IMR-90 (cell line): ENCODE measurements at regions not wholly inside any gene's neighbourhood (a gene's known extent, or its start where the extent isn't known, plus 50 kb on each side); places are given as distances from the start of the nearest gene placed in this dataset.

ENCODE experiments used
- ATAC-seq: fragments of 200-7000 bp; cut with Tn5 transposase; 2 replicates; pipeline ENCODE4 v1.9.1; 2020; ENCODE audit warnings: low read depth, mild to moderate bottlenecking, moderate library complexity
- BruUV-seq: library from RNA; stranded (reverse); fragments of 400-500 nt; replicated peaks from 2 replicates; lab custom pipeline; 2021; lab: Mats Ljungman, UMichigan
- CTCF ChIA-PET: fragments of 300-600 bp; formaldehyde crosslinking; extraction: SDS; loops from one replicate; lab custom pipeline; 2021; ENCODE audit warnings: antibody characterized with exemption; lab: Yijun Ruan, JAX
- POLR2A ChIA-PET: fragments of 300-600 bp; sonication (Branson Sonifier 250); formaldehyde crosslinking; loops from one replicate; lab custom pipeline; 2022; ENCODE audit warnings: antibody characterized with exemption; ENCODE audit not compliant: unreplicated experiment; lab: Charles Lee
- DNase-seq: peaks from one replicate; pipeline ENCODE4 v3.0.0; 2013
- H2AFZ ChIP-seq: replicated peaks from 2 replicates; pipeline ENCODE3; 2013; ENCODE audit warnings: low read length, mild to moderate bottlenecking; ENCODE audit not compliant: poor library complexity
- H2AK5ac ChIP-seq: 2 replicates; pipeline ENCODE4 v1.6.1; 2013; ENCODE audit warnings: low read depth, low read length, inconsistent platforms
- H2AK9ac ChIP-seq: replicated peaks from 2 replicates; pipeline ENCODE3; 2013; ENCODE audit warnings: mild to moderate bottlenecking, low read depth, low read length, moderate library complexity; ENCODE audit not compliant: poor library complexity
- H2BK120ac ChIP-seq: 2 replicates; pipeline ENCODE4 v1.6.1; 2013; ENCODE audit warnings: low read depth, low read length, inconsistent platforms
- H2BK15ac ChIP-seq: 3 replicates; pipeline ENCODE4 v1.6.1; 2013; ENCODE audit warnings: low read depth, low read length, inconsistent platforms
- H2BK20ac ChIP-seq: 2 replicates; pipeline ENCODE4 v1.6.1; 2013; ENCODE audit warnings: low read depth, mild to moderate bottlenecking, inconsistent platforms, low read length, moderate library complexity
- H2BK5ac ChIP-seq: 2 replicates; pipeline ENCODE4 v1.6.1; 2013; ENCODE audit warnings: mild to moderate bottlenecking, low read depth, low read length, inconsistent platforms; ENCODE audit not compliant: poor library complexity, severe bottlenecking
- H3K14ac ChIP-seq: replicated peaks from 2 replicates; pipeline ENCODE4 v1.6.1; 2013; ENCODE audit warnings: low read depth, low read length, inconsistent platforms
- H3K18ac ChIP-seq: 2 replicates; pipeline ENCODE4 v1.6.1; 2013; ENCODE audit warnings: low read depth, low read length, control low read depth
- H3K23ac ChIP-seq: 2 replicates; pipeline ENCODE4 v1.6.1; 2013; ENCODE audit warnings: low read depth, low read length, inconsistent platforms
- H3K27ac ChIP-seq: 2 replicates; pipeline ENCODE4 v1.5.1; 2013; ENCODE audit warnings: mild to moderate bottlenecking, control low read depth, low read length; ENCODE audit not compliant: insufficient read depth
- H3K27me3 ChIP-seq: 2 replicates; pipeline ENCODE4 v1.6.1; 2013; ENCODE audit warnings: low read length; ENCODE audit not compliant: control insufficient read depth, insufficient read depth
- H3K36me3 ChIP-seq: 2 replicates; pipeline ENCODE4 v1.6.1; 2013; ENCODE audit warnings: low read length, mixed read lengths; ENCODE audit not compliant: control insufficient read depth, insufficient read depth
- H3K4ac ChIP-seq: 2 replicates; pipeline ENCODE4 v1.6.1; 2013; ENCODE audit warnings: low read depth, low read length, inconsistent platforms
- H3K4me1 ChIP-seq: 2 replicates; pipeline ENCODE4 v1.6.1; 2013; ENCODE audit warnings: low read length, mixed read lengths; ENCODE audit not compliant: control insufficient read depth, insufficient read depth
- H3K4me2 ChIP-seq: 2 replicates; pipeline ENCODE4 v1.6.1; 2013; ENCODE audit warnings: low read depth, mild to moderate bottlenecking, control low read depth, low read length, moderate library complexity
- H3K4me3 ChIP-seq: 2 replicates; pipeline ENCODE4 v1.5.1; 2013; ENCODE audit warnings: low read depth, mild to moderate bottlenecking, control low read depth, low read length, moderate library complexity; ENCODE audit not compliant: insufficient read depth
- H3K56ac ChIP-seq: 2 replicates; pipeline ENCODE4 v1.6.1; 2013; ENCODE audit warnings: low read length, inconsistent platforms; ENCODE audit not compliant: insufficient read depth; ENCODE audit errors: extremely low read depth
- H3K79me1 ChIP-seq, 2 experiments: 2 replicates each; pipeline ENCODE4 v1.6.1; 2013; ENCODE audit warnings: low read length in 2 of 2, inconsistent platforms in 1 of 2, low read depth in 1 of 2
- H3K9ac ChIP-seq: 2 replicates; pipeline ENCODE4 v1.6.1; 2013; ENCODE audit warnings: low read depth, low read length, control low read depth
- H3K9me1 ChIP-seq: 2 replicates; pipeline ENCODE4 v1.6.1; 2013; ENCODE audit warnings: low read length, inconsistent platforms; ENCODE audit not compliant: insufficient read depth
- H3K9me3 ChIP-seq: 2 replicates; pipeline ENCODE4 v1.6.1; 2013; ENCODE audit warnings: low read length; ENCODE audit not compliant: control insufficient read depth, insufficient read depth
- H4K20me1 ChIP-seq: 2 replicates; pipeline ENCODE4 v1.6.1; 2013; ENCODE audit warnings: low read length, inconsistent platforms; ENCODE audit not compliant: insufficient read depth
- H4K5ac ChIP-seq: 2 replicates; pipeline ENCODE4 v1.6.1; 2013; ENCODE audit warnings: mild to moderate bottlenecking, low read depth, low read length, control low read depth
- H4K8ac ChIP-seq, 2 experiments: 2 replicates each; pipeline ENCODE4 v1.6.1; 2013; ENCODE audit warnings: low read depth in 2 of 2, low read length in 2 of 2, control low read depth in 1 of 2, inconsistent platforms in 1 of 2
- H4K91ac ChIP-seq: 2 replicates; pipeline ENCODE4 v1.6.1; 2013; ENCODE audit warnings: low read depth, low read length, inconsistent platforms; ENCODE audit not compliant: insufficient read depth
- BHLHE40 ChIP-seq: fragments of 150-350 bp; IDR thresholded peaks from 2 replicates; pipeline ENCODE4 v1.6.1; 2016; ENCODE audit warnings: mild to moderate bottlenecking, low read depth, low read length
- CEBPB ChIP-seq: IDR thresholded peaks from 2 replicates; pipeline ENCODE4 v1.6.1; 2012; ENCODE audit warnings: low read depth, low read length, improper control_type of control experiment
- FOS ChIP-seq: fragments of 150-350 bp; IDR thresholded peaks from 2 replicates; pipeline ENCODE4 v1.6.1; 2016; ENCODE audit warnings: low read depth, low read length
- MAFK ChIP-seq: IDR thresholded peaks from 2 replicates; pipeline ENCODE4 v1.6.1; 2012; ENCODE audit warnings: low read depth, low read length, improper control_type of control experiment
- MXI1 ChIP-seq: IDR thresholded peaks from 2 replicates; pipeline ENCODE4 v1.6.1; 2012; ENCODE audit warnings: low read depth, mild to moderate bottlenecking, low read length, moderate library complexity, borderline replicate concordance
- NFE2L2 ChIP-seq: fragments of 150-350 bp; IDR thresholded peaks from 2 replicates; pipeline ENCODE4 v1.6.1; 2016; ENCODE audit warnings: low read depth, mild to moderate bottlenecking, low read length
- RAD21 ChIP-seq: IDR thresholded peaks from 2 replicates; pipeline ENCODE4 v1.6.1; 2012; ENCODE audit warnings: low read length, improper control_type of control experiment
- RCOR1 ChIP-seq: IDR thresholded peaks from 2 replicates; pipeline ENCODE4 v1.6.1; 2012; ENCODE audit warnings: mild to moderate bottlenecking, low read length, improper control_type of control experiment; ENCODE audit not compliant: insufficient replicate concordance
- RFX5 ChIP-seq: IDR thresholded peaks from 2 replicates; pipeline ENCODE4 v1.8.0; 2012; ENCODE audit warnings: low read depth, mild to moderate bottlenecking, low read length, moderate library complexity
- SMC3 ChIP-seq: fragments of 150-350 bp; IDR thresholded peaks from 2 replicates; pipeline ENCODE4 v1.6.1; 2016; ENCODE audit warnings: low read depth, mild to moderate bottlenecking, antibody characterized with exemption, low read length, moderate library complexity
- WGBS, 2 experiments: methylation state at CpG; one replicate each; pipeline versions ENCODE4 v1.1.5 to v1.1.7; 2013; ENCODE audit warnings: missing lambda C conversion rate in 2 of 2; ENCODE audit not compliant: insufficient read length in 1 of 2; ENCODE audit errors: extremely low coverage in 2 of 2; 5-methylcytosine and 5-hydroxymethylcytosine counted together
- dilution Hi-C: fragments of 300-500 bp; cut with HindIII; formaldehyde crosslinking; loops from one replicate; pipeline ENCODE4 v1.14.3; 2018; ENCODE audit warnings: low sequenced_read_pairs; ENCODE audit not compliant: unreplicated experiment
- in situ Hi-C: fragments of 300-500 bp; cut with MboI; formaldehyde crosslinking; loops from 3 replicates; pipeline ENCODE4 v1.14.3; 2019; ENCODE audit warnings: low sequenced_read_pairs, inconsistent platforms, mixed read lengths
- intact Hi-C: fragments of 100-400 bp; cut with micrococcal nuclease; formaldehyde crosslinking; loops from 2 replicates; pipeline ENCODE4 v1.10.0; 2022
- TF ChIP-seq, protein P1 (sequence below): fragments of 150-350 bp; IDR thresholded peaks from 2 replicates; pipeline ENCODE4 v1.6.1; 2017; ENCODE audit warnings: mild to moderate bottlenecking, antibody characterized with exemption, low read length, low read depth

- intact Hi-C loops = loop anchor here (10.0 kb wide), 1 partner anchor 187 kb away; the partner anchor contains the start of gene ZNF469
Measured at GRCh38 chr16:88197481-88198456, 185.0 kb upstream of the ZNF469 start.

More at GRCh38 chr16:88197481-88198456, 185.0 kb upstream of the ZNF469 start:
- H3K4me2 ChIP-seq = no peak overlapping the region
- ATAC-seq (no peak), DNase-seq (peak; percentile 31)
- no peak overlapping the region for H2AFZ ChIP-seq
- no peaks in the 10 kb centered on the region for H4K20me1 ChIP-seq
- no peak overlapping the region for H4K5ac ChIP-seq
- no peak overlapping the region for H3K9ac ChIP-seq
- H2BK5ac ChIP-seq = no peak overlapping the region
- H3K27ac ChIP-seq = no peak overlapping the region
- H2AK9ac ChIP-seq = peak overlapping the region; percentile 87
- peak overlapping the region; percentile 47; the same call in 1 of the 2 replicates for H2BK120ac ChIP-seq
- CTCF ChIA-PET = no interaction called here
- TF ChIP-seq RCOR1 = no peak
- no peak for TF ChIP-seq BHLHE40
- TF ChIP-seq CEBPB = no peak
- no peak for TF ChIP-seq FOS
- TF ChIP-seq NFE2L2 = no peak
- no peak for TF ChIP-seq MAFK
- TF ChIP-seq, protein P1, sequence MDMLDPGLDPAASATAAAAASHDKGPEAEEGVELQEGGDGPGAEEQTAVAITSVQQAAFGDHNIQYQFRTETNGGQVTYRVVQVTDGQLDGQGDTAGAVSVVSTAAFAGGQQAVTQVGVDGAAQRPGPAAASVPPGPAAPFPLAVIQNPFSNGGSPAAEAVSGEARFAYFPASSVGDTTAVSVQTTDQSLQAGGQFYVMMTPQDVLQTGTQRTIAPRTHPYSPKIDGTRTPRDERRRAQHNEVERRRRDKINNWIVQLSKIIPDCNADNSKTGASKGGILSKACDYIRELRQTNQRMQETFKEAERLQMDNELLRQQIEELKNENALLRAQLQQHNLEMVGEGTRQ = no peak
- no peak for TF ChIP-seq RFX5
- no peak for TF ChIP-seq MXI1
- TF ChIP-seq SMC3 = no peak
- TF ChIP-seq RAD21 = no peak
- H4K8ac ChIP-seq = no peak overlapping the region
- no peaks in the 10 kb centered on the region for H3K36me3 ChIP-seq
- peak overlapping the region; percentile 70; the same call in 1 of the 2 replicates for H3K4ac ChIP-seq
- peak overlapping the region; percentile 84 for H2AK5ac ChIP-seq
- H2BK20ac ChIP-seq = no peak overlapping the region
- H3K9me1 ChIP-seq = no peaks in the 10 kb centered on the region
- POLR2A ChIA-PET = no interaction called here
- in situ Hi-C loops = loop anchor here (5.0 kb wide), 1 partner anchor 185 kb away; the partner anchor contains the start of gene ZNF469
- no peak overlapping the region for H3K18ac ChIP-seq
- no peaks in the 10 kb centered on the region for H3K79me1 ChIP-seq
- peak overlapping the region; percentile 32; the same call in 1 of the 2 replicates for H4K91ac ChIP-seq
- 95% methylated on average over 8 of the region's 20 CpGs; no CpG with 5 or more reads in 1 of the 2 experiments for WGBS, 2 experiments
- H3K4me3 ChIP-seq = no peak overlapping the region
- no peak overlapping the region for H2BK15ac ChIP-seq
- peaks cover 17% of the 10 kb centered on the region for H3K4me1 ChIP-seq
- no peak overlapping the region for H3K23ac ChIP-seq
- dilution Hi-C loops = no loop called here
- no TSS peak for BruUV-seq
- H3K27me3 ChIP-seq = no peaks in the 10 kb centered on the region
- no peaks in the 10 kb centered on the region for H3K9me3 ChIP-seq
- no peak overlapping the region for H3K56ac ChIP-seq
- no peak overlapping the region for H3K14ac ChIP-seq
